GM21528 (cell line): ENCODE measurements at regions not wholly inside any gene's neighbourhood (a gene's known extent, or its start where the extent isn't known, plus 50 kb on each side); places are given as distances from the start of the nearest gene placed in this dataset.
"Not testable (repeated sequence)": the region's sequence is repeated elsewhere in the genome, so short reads cannot be mapped to it uniquely, and the experiment has no call there.

ENCODE experiments used
- ATAC-seq: cut with Tn5 transposase; IDR thresholded peaks from one replicate; pipeline ENCODE4 v1.9.1; 2021; ENCODE audit warnings: mild to moderate bottlenecking, moderate library complexity; ENCODE audit not compliant: unreplicated experiment, low FRiP score

- no peak for ATAC-seq
Observed at GRCh38 chr2:17373041-17373440, 145.2 kb downstream of the RAD51AP2 start.

GRCh38 chr2:17363846-17364245, 154.4 kb downstream of the RAD51AP2 start:
- no peak for ATAC-seq

GRCh38 chr2:17362956-17363355, 155.3 kb downstream of the RAD51AP2 start:
- ATAC-seq = no peak

- ATAC-seq = peak; percentile 85
Observed at GRCh38 chr2:17355608-17356329, 162.5 kb downstream of the RAD51AP2 start.

- ATAC-seq = no peak
Observed at GRCh38 chr2:17353263-17353662, 165.0 kb downstream of the RAD51AP2 start.

GRCh38 chr2:17342692-17343091, 175.5 kb downstream of the RAD51AP2 start:
- ATAC-seq = not testable (repeated sequence)

- ATAC-seq = no peak
Observed at GRCh38 chr2:17337507-17337906, 180.7 kb downstream of the RAD51AP2 start.

GRCh38 chr2:17336458-17336857, 181.8 kb downstream of the RAD51AP2 start:
- no peak for ATAC-seq

- ATAC-seq = no peak
Observed at GRCh38 chr2:17334300-17334699, 183.9 kb downstream of the RAD51AP2 start.

- ATAC-seq = no peak
Observed at GRCh38 chr2:17331636-17332035, 186.6 kb downstream of the RAD51AP2 start.

- ATAC-seq = no peak
Observed at GRCh38 chr2:17328161-17328560, 190.1 kb downstream of the RAD51AP2 start.

GRCh38 chr2:17327649-17328048, 190.6 kb downstream of the RAD51AP2 start:
- ATAC-seq = no peak

GRCh38 chr2:17326717-17327116, 191.5 kb downstream of the RAD51AP2 start:
- ATAC-seq = no peak

- ATAC-seq = no peak
Observed at GRCh38 chr2:17323697-17324096, 194.5 kb downstream of the RAD51AP2 start.

GRCh38 chr2:17322461-17322860, 195.8 kb downstream of the RAD51AP2 start:
- no peak for ATAC-seq

GRCh38 chr2:17319090-17319489, 199.2 kb downstream of the RAD51AP2 start:
- ATAC-seq = no peak

GRCh38 chr2:17318013-17318412, 200.2 kb downstream of the RAD51AP2 start:
- no peak for ATAC-seq

- no peak for ATAC-seq
Observed at GRCh38 chr2:17317439-17317976, 200.7 kb downstream of the RAD51AP2 start.

- ATAC-seq = no peak
Observed at GRCh38 chr2:17313261-17313660, 205.0 kb downstream of the RAD51AP2 start.

GRCh38 chr2:17311771-17312511, 206.3 kb downstream of the RAD51AP2 start:
- no peak for ATAC-seq

GRCh38 chr2:17311106-17311619, 207.1 kb downstream of the RAD51AP2 start:
- no peak for ATAC-seq
